ENCODE measurements at regions not wholly inside any gene's neighbourhood (a gene's known extent, or its start where the extent isn't known, plus 50 kb on each side); places are given as distances from the start of the nearest gene placed in this dataset.

DNA sequence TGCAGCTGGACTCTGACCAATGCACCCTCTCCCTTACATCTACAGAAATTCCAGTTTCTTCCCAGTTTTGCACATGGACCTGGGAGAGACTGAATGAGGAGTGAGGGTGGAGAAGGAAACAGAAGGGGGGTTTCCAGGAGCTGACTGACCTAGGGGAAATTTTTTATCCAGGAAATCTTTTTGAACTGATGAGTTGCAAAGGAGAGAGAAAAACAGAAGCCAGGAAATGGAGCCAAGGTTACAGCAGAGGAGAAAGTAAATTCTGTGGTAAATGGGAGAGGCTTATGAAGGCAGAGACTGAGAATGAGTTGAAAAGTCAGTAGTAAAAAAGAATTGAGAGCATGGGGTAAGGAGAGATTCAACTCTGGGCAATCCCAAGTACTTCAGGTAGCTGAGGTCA, 192.8 kb downstream of the SMIM20 start:
- no peak for DNase-seq

DNA sequence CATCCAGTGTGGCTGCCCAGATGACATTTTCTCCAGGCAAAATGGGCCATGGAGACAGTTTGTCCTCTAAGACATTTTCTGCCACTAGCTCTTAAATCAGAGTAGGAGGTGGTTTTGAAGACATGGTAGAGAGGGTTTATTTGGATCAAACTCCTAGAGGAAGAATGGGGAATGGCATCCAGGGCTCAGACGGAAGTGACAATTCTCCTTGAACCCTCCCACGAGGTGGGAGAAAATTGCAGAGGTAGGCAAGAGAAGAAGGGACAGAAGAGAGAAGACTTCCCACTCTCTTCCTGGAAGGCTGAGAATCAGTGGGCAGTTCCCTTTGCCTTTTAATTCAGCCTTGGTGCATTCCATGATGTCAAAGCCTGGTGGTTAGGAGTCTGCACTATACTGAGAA, 194.0 kb downstream of the SMIM20 start:
- DNase-seq: no peak

DNA sequence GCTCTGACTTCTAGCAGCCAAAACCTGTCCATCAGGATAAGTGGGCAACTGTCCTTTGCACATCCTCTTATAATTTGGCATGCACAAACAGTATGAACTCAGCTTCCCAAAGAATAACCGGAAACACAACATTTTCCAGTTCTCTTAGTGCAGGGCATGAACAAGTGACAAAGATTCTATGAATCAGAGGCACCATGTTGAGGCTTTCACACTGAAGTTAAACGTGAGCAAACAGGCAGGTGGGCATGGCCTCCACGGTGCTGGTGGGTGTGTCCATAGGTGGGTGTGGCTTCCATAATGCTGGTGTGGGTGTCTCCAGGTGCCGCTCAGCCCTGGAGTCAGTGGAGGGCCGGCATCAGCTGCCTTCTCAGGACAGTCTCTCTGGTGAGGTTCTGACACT, 196.5 kb downstream of the SMIM20 start:
- no peak for DNase-seq

DNA sequence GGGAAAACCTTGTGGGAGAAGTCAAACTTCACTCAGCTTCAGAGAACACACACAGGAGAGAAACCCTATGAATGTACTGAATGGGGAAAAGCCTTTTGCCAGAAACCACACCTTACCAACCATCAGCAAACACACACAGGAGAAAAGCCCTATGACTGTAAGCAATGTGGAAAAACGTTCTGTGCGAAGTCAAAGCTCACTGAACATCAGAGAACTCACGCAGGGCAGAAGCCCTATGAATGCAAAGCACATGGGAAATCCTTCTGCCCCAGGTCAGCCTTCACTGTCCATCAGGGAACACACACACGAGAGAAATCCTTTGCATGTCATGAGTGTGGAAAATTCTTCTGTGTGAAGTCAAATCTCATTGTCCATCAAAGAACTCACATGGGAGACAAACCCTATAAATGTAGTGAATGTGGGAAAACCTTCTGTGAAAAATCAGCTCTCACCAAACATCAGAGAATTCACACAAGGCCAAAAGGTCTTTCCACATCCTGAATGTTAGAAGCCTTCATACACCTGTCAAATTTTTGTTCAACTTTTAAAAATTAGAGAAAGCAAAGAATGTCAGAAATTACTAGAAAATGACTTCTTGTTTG, 199.4 kb downstream of the SMIM20 start:
- DNase-seq: no peak

DNA sequence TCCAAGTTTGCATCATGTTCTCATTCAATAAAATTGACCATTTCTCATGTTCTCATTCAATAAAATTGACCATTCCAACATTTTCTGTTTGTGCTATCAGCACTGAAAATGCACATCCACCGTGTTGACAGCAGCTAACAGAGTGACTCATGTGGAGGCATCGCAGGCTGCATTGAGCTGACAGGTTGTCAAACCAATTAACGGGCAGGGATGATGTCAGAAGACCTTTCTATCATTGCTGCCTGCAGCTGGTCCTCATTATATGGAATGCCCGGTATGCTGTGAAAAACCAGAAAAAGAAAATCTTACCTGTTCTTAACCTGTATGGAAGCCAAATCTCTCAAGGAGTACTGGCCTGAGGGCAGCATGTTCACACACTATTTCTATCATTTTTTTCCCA, 202.0 kb downstream of the SMIM20 start:
- no peak for DNase-seq

DNA sequence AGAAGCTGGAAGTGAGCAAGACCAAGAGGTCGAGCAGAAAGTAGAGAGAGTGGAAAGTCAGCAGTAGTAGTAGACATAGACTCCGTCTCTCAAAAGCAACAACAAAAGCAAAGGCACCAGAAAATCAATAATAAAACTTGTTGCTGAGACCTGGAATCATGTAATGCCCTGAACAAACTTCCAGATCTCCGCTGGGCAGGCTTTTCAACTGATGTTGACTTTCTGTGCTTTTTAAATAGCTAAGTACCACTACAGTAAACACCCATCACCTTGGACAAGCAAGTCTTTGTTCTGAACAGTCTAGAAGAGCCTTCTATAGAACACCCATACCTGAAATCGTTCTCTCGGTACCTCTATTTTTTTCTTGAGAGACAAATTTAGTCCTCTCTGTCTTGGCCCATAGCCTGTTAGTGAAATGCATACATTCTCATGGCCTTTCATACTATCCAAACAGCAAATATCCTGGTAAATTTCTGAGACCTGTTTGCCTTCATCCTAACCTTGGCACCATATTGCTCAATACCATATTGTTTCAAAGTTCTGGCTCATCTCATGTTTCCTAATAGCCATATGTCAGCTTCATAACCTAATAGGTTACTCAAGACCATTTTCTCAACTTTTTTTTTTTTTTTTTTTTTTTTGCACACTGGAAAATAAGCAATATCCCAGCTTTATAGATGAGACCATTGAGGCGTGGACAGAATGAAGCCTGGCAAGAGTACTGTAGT, 200.6 kb upstream of the RBPJ start:
- peak; percentile 43 for DNase-seq

DNA sequence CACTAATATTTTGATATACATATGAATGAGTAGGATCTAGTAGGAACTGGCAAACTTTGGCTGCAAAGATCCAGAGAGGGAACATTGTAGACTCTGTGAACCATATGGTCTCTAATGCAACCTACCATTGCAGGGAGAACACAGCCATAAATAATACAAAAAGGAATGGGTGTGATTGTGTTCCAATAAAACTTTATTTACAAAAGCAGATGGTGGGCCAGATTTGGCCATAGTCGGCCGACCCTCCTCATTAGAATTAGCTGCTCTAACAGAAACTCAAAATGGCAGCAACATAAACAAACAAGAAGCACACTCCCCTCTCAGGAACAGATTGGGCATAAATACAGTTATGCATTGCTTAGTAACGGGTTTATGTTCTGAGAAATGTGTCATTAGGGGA, 198.1 kb upstream of the RBPJ start:
- DNase-seq: no peak

DNA sequence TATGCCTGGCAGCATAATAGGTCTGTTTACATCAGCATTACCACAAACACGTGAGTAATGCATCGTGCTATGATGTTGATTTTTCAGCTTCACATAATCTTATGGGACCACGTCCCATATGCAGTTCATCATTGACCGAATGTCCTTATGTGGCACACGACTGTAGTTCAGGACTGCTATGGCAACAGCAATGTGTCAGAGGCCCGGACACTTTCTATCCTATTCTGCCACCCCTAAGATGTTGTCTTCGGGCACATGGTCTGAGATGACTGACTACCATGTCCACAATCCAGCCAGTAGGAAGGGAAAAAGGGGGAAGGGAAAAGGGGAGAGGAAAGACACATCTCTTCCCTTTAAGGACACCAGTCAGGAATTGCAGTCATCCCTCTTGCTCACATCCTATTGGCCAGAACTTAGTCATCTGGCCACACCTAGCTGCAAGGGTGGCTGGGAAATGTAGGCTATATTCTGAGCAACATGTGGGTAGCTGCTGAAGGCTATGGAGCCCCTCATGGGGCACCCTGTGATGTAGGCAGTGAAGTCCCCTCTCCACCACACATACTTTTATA, 196.0 kb upstream of the RBPJ start:
- DNase-seq: no peak

DNA sequence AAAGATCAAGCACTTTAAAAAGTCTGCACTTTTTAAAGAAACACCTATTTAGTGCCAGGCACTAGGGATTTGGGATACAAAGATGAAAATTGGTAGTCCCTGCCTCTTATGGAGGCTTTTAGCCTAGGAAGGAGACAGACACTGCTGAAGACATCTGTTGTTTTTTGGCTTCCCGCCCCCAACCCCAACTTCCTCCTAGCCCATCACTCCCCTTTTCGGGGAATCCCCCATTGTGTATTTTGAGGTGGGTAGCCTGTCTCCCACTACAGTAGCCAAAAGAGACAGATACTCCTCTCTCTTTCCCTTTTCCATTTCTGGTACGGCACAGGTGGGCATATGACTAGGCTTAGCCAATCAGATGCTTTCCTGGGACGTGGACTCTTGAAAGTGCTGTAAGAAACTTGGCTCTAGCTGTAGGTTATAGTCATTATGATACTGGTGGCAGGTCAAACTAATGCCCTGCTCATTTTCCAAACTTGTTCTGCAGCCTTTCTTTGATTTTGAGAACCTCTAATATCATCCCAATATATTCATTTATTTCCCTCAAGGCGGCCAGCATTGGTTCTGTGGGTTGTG, 194.6 kb upstream of the RBPJ start:
- DNase-seq: no peak

DNA sequence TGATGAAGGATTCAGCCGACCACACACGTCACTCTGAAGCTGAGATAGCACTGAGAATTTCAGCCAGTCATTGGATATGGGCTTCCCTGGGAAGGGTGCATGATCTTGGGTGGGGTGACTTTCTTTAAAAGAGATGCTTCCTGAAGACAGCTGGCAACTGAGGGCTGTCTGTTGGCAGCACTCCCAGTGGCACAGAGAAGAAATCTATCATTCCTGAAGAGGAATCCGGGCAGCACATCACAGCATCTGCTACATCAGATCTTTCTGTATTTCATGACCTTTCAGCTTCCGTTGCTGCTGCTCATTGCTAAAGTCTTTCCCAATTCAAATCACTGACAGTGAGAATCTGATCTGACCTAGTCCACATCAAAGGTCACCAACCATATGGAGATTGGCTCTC, 193.8 kb upstream of the RBPJ start:
- DNase-seq: no peak

DNA sequence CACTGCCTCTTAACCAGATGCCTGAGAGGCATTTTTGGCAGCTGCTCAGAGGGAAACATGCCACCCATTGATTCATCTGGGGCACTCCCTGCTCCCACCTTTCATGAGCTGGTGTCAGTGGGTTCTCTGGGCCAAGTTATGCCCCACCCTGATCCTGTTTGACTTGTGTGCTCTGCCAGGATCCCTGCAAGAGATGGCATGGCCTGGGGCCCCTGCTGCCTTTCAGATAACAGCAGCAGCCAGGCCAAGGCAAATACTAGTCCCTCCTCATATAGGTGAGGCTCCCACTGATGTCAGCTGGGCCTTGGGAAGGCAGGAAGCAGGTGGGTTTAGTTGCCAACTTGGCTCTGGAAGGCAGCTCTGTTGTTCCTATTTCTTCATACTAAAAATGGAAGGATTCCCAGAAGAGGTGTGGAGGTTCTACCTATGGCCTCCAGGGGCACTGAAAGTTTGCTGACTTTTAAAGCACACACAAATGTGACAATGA, 192.9 kb upstream of the RBPJ start:
- no peak for DNase-seq

DNA sequence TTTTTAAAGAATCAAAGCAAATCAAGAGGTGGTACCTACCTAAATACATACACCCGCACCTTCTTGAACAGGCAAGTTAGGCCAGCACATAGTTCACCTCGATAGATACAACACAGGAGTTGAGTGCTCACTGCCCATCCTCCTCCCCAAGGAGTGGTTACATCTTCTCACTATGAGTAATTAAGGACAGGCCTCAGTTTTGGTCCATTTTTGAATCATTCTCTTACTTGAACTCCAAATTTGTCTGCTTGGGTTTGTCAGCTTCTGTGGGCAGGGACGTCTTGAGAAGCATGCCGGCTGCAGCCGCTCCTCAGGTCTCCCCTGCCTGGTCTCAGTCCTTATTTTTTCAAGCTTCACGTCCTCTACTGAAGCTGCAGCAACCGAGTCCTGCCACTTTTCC, 190.6 kb upstream of the RBPJ start:
- no peak for DNase-seq

DNA sequence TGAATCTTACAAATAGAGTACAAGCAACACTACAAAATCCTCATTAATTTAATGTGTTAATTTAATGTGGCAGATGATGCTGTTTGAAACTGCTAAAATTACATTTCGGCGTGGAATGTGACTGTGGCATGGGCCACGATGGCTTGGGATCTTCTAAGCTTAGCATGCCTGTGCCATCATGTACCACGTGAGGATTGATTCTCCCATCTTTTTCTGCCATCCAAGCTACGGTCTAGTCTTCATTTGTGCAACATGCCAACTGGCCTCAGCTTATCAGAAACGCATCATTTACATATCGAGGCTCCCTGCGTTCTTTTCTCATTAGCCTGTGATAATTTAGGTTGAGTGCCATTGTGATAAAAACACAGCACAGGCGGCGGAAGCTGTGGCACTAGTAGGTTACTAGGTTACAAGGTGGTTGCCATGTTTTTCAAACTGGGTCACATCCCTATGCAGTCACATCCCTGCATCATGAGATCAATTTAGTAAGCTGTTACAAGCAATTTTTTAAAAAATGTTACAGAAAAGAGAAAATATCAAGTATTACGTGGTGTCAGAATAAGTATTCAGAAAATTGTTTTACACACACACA, 189.9 kb upstream of the RBPJ start:
- DNase-seq: no peak

DNA sequence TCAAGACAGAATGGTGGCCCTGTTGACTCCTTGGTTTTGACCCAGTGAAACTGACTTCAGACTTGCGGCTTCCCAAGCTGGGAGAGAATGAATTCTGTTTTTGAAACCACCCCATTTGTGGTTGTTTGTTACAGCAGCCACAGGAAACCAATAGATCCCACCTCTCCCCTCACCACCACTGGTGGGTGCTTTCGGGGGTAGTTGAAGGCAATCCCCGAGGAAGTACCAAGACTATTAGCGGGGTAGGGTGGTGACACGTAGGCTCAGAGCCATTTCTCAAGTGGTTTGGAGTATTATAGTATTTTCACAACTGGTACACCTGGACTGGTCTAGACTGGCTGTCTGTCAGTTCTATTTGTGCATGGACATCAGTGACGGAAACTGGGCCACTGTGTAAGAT, 189.1 kb upstream of the RBPJ start:
- DNase-seq: no peak

DNA sequence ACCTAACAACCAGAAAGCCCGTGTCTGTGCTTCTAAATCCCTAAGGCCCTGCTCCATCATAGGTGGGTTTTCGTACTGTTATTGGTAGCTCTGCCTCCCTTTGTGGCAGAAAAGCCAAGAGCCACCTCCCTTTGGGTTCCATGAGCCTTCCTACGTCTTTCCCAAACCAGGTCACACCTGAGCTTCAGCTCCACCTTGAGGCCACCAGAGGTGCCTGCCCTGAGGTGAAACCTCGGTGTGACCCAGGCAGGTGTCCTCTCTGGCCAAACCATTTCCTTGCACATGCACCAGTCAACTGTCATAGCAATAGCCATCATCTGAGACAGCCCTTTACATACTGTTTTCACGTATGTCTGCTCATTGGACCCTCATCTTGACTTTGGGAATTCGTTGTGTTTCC, 188.0 kb upstream of the RBPJ start:
- no peak for DNase-seq

DNA sequence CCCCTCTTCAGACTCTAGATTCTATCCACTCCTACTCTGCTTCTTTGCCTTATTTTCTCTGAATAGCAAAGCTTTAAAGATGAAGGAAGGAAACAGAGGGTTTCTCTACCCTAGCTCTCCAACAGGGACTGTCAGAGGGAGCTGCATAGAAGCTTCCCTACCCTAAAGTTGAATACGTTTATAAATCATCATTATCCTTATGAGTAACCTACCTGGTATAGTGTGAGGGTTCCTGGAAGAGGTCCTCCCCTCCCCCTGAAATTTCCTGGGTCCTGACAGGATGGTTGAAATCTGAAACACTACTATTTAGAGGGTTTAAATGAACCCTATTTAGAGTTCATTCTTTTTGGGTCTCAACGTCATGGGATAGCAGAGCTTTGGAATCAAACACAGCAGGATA, 187.0 kb upstream of the RBPJ start:
- DNase-seq: no peak

DNA sequence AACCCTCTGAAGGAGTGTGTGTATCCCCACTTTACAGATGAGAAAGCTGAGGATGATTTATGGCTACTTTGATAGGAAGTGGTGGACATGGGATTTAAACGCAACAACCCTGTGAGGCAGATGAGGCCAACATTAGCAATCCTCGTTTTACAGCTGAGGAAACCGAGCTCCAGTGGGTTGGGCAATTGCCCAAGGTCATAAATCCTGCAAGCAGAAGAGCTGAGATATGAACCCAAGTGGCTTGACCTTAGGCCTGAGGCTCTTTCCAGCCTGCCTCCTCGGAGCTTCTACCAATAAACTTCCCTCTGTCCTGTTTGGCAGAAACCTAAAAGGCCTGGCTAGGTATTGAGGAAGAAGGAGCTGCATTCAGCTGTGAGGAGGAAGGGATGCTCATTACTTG, 185.5 kb upstream of the RBPJ start:
- DNase-seq: no peak

DNA sequence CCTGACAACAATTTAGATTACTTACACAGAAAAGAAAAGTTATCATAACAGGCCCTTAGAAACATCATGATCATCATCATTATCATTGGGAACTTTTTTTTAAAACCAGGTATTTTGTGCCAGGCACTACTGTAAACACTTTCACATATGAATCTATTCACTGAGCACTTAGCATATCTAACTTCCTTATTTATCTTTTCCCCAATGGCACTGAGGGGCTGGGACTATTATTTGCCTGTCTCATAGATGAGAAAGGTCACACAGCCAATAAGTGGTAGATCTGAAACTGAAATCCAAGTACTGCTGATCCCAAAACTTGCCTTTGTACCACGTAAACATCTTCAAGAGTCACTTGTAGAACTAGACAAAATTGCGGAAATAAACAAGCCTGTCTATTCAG, 184.2 kb upstream of the RBPJ start:
- no peak for DNase-seq

DNA sequence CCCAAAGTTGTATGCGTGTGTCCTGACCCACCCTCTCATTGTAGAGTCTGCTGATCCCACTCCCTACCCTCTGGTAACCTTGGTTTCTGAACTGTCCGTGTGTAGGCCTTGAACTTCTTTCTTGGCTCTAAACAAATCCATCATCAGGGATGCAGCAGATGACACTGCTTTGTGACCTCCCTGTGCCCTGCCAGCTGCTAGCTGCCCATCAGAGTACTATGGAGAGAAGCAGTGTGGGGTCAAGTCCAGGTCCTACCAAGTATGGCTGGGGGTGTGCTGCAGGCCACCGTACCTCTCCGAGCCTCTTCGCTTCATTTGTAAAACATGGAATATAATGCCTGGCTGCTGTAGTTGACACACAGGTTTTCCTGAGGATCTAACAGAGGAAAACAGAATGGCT, 183.5 kb upstream of the RBPJ start:
- no peak for DNase-seq

DNA sequence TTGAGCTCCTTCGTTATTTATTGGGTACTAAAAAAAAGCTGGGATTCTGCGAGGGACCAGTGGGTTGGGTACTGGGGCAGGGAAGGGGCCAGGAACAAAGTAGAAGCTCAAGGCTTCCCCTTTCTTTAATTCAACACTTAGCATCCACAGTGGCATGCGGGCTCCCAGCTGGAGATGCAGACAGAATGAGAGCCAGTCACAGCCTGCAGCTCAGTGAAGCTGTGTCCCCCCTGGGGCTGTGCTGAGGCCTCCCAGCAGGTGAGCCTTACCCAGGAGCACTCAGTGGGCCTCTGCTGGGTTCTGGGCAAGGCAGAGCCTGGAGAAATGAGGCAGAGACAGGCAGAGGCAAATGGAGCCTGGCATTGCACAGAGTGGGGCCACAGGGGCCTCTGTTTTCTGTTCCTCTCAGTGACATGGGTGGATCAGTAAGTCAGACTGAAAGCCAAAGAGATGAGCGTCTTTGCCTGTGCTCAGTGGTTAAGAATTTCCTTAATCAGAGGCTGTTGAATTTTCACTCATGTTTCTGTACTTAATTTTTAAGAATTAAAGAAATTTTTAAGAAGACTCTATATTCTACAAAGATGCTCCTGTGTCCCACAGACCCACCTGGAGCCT, 181.4 kb upstream of the RBPJ start:
- no peak for DNase-seq

DNA sequence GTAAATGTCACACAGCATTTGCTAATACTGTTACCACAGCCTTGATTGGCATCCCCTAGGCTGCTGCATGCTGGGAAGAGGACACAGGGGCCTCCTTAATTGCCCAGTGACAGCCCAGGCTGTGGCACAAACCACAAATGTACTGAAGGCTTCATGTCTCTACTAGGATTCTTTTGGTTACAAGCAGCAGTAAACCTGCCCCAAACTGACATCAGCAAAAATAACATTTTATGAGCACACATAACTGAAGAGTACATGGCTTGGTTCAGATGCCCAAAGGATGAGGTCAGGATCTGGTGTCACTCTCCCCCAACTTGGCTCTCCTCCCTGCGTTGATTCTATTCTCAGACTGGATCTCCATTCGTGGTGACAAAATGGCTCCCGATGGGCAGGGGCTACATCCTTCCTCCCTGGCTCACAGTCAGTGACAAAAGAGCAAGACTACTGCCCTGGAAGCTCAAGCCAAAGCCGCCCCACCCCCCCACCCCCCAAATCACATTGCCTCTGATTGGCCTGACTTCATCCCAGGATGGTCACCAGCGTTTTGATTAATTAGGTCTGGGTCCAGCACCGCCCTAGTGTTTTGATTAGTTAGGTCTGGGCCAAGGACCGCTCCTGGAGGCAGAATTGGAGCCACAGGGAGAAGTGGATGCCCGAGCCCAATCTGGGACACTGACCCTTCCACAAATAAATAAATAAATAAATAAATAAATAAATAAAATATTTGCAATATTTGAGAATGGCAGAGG, 180.5 kb upstream of the RBPJ start:
- DNase-seq: no peak

DNA sequence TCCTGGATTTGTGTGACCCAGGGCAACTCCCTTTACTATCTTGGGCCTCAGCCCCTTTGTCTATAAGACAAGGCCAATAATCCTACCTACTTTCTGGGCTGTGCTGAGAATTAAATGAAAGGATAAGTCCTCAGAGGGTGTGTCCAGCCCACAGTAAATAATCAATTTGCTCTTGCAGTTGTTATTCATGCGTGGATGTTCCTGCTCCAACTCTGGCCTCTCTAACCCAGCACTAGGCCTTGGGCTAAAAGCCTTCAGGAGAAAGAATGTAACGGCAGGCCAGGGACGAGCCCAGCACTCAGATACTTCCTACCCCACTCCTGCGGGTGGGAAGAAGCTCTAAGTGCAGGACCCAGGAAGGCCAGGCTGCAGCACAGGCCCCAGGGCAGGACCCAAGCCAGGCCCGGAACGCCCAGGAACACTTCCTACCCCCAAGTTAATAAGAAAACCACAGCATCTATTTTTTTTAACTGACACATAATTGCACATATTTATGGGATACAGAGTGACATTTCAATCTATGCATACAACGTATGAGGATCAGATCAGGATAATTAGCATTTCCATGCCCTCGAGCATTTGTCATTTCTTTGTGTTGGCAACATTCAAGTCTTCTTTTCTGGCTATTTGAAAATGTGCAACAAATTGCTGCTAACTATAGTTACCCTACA, 179.6 kb upstream of the RBPJ start:
- DNase-seq: no peak
